ENCODE measurements at regions not wholly inside any gene's neighbourhood (a gene's known extent, or its start where the extent isn't known, plus 50 kb on each side); places are given as distances from the start of the nearest gene placed in this dataset.

GRCh38 chr13:32947411-32948276 lies 68.6 kb upstream of the KL start:
- TF ChIP-seq POLR2A (IDR thresholded peaks at IDR 0.05), result no peak
- no peak for TF ChIP-seq CTCF (IDR thresholded peaks at IDR 0.05)
- no peak for TF ChIP-seq POLR2AphosphoS5 (IDR thresholded peaks at IDR 0.05)

Data from prostate gland (tissue), 2 donors.